Osteocyte (in vitro differentiated cells): ENCODE measurements at regions not wholly inside any gene's neighbourhood (a gene's known extent, or its start where the extent isn't known, plus 50 kb on each side); places are given as distances from the start of the nearest gene placed in this dataset.

ENCODE experiments used
- DNase-seq: peaks from one replicate; pipeline ENCODE4 v3.0.0; 2021; ENCODE audit warnings: mixed read lengths; ENCODE audit not compliant: unreplicated experiment; ENCODE audit errors: extremely low spot score
- H3K27ac Mint-ChIP-seq: one replicate; pipeline ENCODE4 v1.8.0; 2021; ENCODE audit warnings: mild to moderate bottlenecking, mixed read lengths; ENCODE audit not compliant: unreplicated experiment
- H3K27me3 Mint-ChIP-seq: one replicate; pipeline ENCODE4 v1.8.0; 2021; ENCODE audit warnings: mixed read lengths; ENCODE audit not compliant: unreplicated experiment
- H3K36me3 Mint-ChIP-seq: one replicate; pipeline ENCODE4 v1.8.0; 2021; ENCODE audit warnings: mixed read lengths; ENCODE audit not compliant: unreplicated experiment
- H3K4me1 Mint-ChIP-seq: one replicate; pipeline ENCODE4 v1.8.0; 2021; ENCODE audit warnings: mixed read lengths; ENCODE audit not compliant: unreplicated experiment
- H3K4me3 Mint-ChIP-seq: one replicate; pipeline ENCODE4 v1.8.0; 2021; ENCODE audit warnings: mild to moderate bottlenecking, moderate library complexity, mixed read lengths; ENCODE audit not compliant: unreplicated experiment
- H3K9me3 Mint-ChIP-seq: one replicate; pipeline ENCODE4 v1.8.0; 2021; ENCODE audit warnings: mixed read lengths; ENCODE audit not compliant: unreplicated experiment
- TF ChIP-seq, protein P1 (sequence below): fragments of 200-600 bp; sonication (generic); IDR thresholded peaks from 2 replicates; pipeline ENCODE4 v1.5.0; 2021; ENCODE audit warnings: antibody characterized with exemption, mild to moderate bottlenecking, moderate library complexity

DNA sequence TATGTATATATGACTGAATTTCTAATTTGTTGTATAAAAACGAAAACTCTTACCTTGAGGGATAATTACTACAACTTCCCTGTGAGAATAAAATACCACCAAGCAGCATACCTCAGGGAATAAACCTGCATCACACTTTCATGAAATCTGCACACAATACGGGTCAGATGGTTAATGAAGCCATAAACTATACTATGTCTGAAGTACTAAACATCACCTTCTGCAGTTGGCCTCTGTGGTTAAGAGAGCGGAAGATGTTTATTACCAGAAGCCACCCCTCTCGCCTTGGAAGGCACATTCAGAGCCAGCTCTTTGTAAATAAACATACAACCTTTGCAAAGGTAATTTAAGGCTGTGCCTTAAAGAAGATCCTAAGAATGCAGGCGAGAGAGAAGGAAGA is 462.1 kb upstream of the NR2F2 start:
- no peaks in the 10 kb centered on the region for H3K36me3 Mint-ChIP-seq
- no peak overlapping the region for H3K27ac Mint-ChIP-seq
- H3K27me3 Mint-ChIP-seq: no peaks in the 10 kb centered on the region
- no peak overlapping the region for H3K4me3 Mint-ChIP-seq
- no peaks in the 10 kb centered on the region for H3K9me3 Mint-ChIP-seq
- H3K4me1 Mint-ChIP-seq: peaks cover 10% of the 10 kb centered on the region
- no peak for DNase-seq
- TF ChIP-seq, protein P1, sequence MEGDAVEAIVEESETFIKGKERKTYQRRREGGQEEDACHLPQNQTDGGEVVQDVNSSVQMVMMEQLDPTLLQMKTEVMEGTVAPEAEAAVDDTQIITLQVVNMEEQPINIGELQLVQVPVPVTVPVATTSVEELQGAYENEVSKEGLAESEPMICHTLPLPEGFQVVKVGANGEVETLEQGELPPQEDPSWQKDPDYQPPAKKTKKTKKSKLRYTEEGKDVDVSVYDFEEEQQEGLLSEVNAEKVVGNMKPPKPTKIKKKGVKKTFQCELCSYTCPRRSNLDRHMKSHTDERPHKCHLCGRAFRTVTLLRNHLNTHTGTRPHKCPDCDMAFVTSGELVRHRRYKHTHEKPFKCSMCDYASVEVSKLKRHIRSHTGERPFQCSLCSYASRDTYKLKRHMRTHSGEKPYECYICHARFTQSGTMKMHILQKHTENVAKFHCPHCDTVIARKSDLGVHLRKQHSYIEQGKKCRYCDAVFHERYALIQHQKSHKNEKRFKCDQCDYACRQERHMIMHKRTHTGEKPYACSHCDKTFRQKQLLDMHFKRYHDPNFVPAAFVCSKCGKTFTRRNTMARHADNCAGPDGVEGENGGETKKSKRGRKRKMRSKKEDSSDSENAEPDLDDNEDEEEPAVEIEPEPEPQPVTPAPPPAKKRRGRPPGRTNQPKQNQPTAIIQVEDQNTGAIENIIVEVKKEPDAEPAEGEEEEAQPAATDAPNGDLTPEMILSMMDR: no peak

DNA sequence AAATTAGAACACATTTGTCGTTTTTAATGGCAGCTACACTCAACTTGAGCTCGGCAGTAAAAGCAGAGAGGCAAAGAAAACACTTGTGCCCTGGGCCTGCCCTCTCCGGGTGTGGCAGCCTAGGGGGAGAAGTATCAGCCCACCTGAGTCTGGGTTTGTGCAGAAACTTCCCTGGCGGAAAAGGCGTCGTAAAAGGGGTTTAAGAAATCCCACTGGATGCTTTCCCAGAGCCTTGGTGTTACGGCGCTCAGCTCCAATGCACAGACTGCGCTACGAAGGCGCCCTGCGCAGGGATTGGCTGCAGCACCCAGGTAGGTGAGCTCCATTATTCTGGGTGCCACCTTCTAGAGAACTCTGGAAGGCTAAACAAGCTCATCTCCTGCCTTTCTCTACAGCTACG is 461.5 kb upstream of the NR2F2 start:
- Mint-ChIP-seq H3K27ac (no peak overlapping the region), H3K36me3 (no peaks in the 10 kb centered on the region), H3K4me1 (peaks cover 15% of the 10 kb centered on the region), H3K27me3 (no peaks in the 10 kb centered on the region), H3K9me3 (no peaks in the 10 kb centered on the region), H3K4me3 (no peak overlapping the region)
- no peak for DNase-seq
- TF ChIP-seq, protein P1: no peak

DNA sequence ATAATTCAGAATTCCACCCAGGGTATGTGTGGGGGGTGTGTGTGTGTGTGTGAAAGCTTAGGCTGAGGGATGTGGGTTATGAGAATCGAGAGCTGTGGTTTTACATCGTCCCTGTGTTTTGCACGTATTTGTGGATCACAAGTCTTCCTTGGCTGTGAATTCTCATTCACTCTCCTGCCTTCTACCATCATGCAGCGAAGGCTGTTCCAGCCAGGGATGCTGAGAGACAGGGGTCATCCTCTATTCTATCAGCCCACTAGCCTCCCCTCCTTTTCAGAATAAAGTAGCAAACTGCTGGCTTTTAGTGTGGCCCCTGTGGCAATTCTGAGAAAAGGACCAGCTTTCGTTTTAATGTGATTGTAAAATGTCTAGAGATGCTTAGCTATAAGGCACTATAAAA is 460.6 kb upstream of the NR2F2 start:
- Mint-ChIP-seq H3K27me3 (no peaks in the 10 kb centered on the region), H3K4me3 (no peak overlapping the region), H3K9me3 (no peaks in the 10 kb centered on the region), H3K36me3 (no peaks in the 10 kb centered on the region), H3K27ac (no peak overlapping the region), H3K4me1 (peaks cover 25% of the 10 kb centered on the region)
- DNase-seq: no peak
- TF ChIP-seq, protein P1: no peak

DNA sequence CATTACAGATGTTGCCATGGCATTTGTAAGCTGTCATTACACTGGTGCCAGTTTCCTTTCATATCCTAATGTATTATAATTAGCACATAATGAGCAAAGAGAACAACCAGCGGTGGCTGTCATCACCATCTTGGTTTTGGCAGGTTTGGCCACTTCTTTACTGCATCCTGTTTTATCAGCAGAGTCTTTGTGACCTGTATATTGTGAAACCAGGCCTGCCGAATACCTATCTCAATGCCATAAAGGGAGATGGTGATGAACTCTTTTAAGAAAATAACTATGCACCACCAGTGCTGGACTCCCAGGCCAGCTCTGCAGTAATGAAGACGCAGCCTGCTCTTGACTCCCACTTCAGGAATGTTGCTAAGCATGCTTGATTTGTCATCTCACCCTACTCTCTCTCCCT is 458.1 kb upstream of the NR2F2 start:
- H3K27ac Mint-ChIP-seq: no peak overlapping the region
- TF ChIP-seq, protein P1: no peak
- H3K4me1 Mint-ChIP-seq: peaks cover 38% of the 10 kb centered on the region
- H3K36me3 Mint-ChIP-seq: no peaks in the 10 kb centered on the region
- DNase-seq: no peak
- no peaks in the 10 kb centered on the region for H3K27me3 Mint-ChIP-seq
- no peaks in the 10 kb centered on the region for H3K9me3 Mint-ChIP-seq
- no peak overlapping the region for H3K4me3 Mint-ChIP-seq

DNA sequence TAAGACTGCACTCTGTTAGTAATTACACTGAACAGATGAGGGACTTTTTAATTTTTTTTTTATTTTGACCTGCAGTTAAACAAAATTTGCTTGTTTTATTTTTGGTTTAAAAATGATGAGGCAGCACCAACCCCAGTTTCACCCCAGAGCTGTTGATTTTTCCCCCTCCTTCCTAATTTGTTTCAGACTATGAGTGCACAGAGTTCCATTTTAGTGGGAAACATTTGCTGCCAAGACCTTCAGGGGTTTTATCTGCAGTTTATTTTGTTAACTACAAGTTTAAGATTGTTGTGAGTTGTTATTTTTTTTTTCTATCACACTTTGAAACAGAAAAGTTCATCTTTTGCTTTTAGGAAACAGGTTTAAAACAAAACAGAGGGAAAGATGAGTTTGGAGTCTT is 455.9 kb upstream of the NR2F2 start:
- H3K27me3 Mint-ChIP-seq: no peaks in the 10 kb centered on the region
- peaks cover 44% of the 10 kb centered on the region for H3K4me1 Mint-ChIP-seq
- no peaks in the 10 kb centered on the region for H3K9me3 Mint-ChIP-seq
- H3K4me3 Mint-ChIP-seq: no peak overlapping the region
- H3K36me3 Mint-ChIP-seq: no peaks in the 10 kb centered on the region
- peak overlapping the region; percentile 86 for H3K27ac Mint-ChIP-seq
- TF ChIP-seq, protein P1: no peak
- DNase-seq: no peak
